Heart left ventricle (tissue), 16 donors: ENCODE measurements at regions not wholly inside any gene's neighbourhood (a gene's known extent, or its start where the extent isn't known, plus 50 kb on each side); places are given as distances from the start of the nearest gene placed in this dataset.

Experiments used
- ATAC-seq, 4 donors: fragments of 200-7000 bp; cut with Tn5 transposase; one replicate each; pipeline ENCODE4 v1.9.1; 2020 to 2022; ENCODE audit warnings: moderate library complexity in 4 of 4, mild to moderate bottlenecking in 3 of 4, moderate number of reproducible peaks in 1 of 4
- DNase-seq, 5 donors: peaks; one replicate each; pipeline ENCODE4 v3.0.0-alpha.2; 2020
- H3K27ac ChIP-seq, 12 donors: fragments of 200-600 bp; sonication (generic) in 4 of 12; one replicate each; pipeline versions ENCODE4 v1.5.0 to v1.8.0; 2016 to 2022; ENCODE audit warnings: mild to moderate bottlenecking in 2 of 12
- H3K27me3 ChIP-seq, 9 donors: fragments of 200-600 bp; sonication (generic) in 2 of 9; one replicate each; pipeline versions ENCODE4 v1.5.1 to v1.8.0; 2016 to 2022; ENCODE audit warnings: mild to moderate bottlenecking in 3 of 9
- H3K36me3 ChIP-seq, 9 donors: fragments of 200-600 bp; sonication (generic) in 2 of 9; one replicate each; pipeline versions ENCODE4 v1.5.0 to v1.8.0; 2018 to 2022; ENCODE audit warnings: mild to moderate bottlenecking in 2 of 9
- H3K4me1 ChIP-seq, 12 donors: fragments of 200-600 bp; sonication (generic) in 4 of 12; one replicate each; pipeline versions ENCODE4 v1.5.0 to v1.8.0; 2016 to 2022; ENCODE audit warnings: mild to moderate bottlenecking in 3 of 12
- H3K4me3 ChIP-seq, 12 donors: fragments of 200-600 bp; sonication (generic) in 4 of 12; one replicate each; pipeline versions ENCODE4 v1.5.0 to v1.8.0; 2017 to 2022; ENCODE audit warnings: mild to moderate bottlenecking in 9 of 12, moderate library complexity in 4 of 12
- H3K9me3 ChIP-seq, 12 donors: fragments of 200-600 bp; sonication (generic) in 4 of 12; one replicate each; pipeline versions ENCODE4 v1.5.0 to v1.8.0; 2016 to 2022; ENCODE audit warnings: mild to moderate bottlenecking in 1 of 12
- CTCF ChIP-seq, 12 donors: fragments of 200-600 bp; sonication (generic) in 4 of 12; IDR thresholded peaks; one replicate each; pipeline versions ENCODE4 v1.5.0 to v1.8.0; 2018 to 2022; ENCODE audit warnings: antibody characterized with exemption in 12 of 12, mild to moderate bottlenecking in 5 of 12
- POLR2A ChIP-seq, 2 donors: fragments of 450-650 bp; IDR thresholded peaks; one replicate each; pipeline ENCODE4 v1.6.1; 2017; ENCODE audit warnings: antibody characterized with exemption in 2 of 2, mild to moderate bottlenecking in 2 of 2, moderate library complexity in 2 of 2
- WGBS, 4 donors: extraction: QIAGEN DNeasy Blood & Tissue Kit in 2 of 4; methylation state at CpG; one replicate each; pipeline versions ENCODE4 v1.1.5 to v1.1.7; 2013 to 2018; 5-methylcytosine and 5-hydroxymethylcytosine counted together
- intact Hi-C, 10 donors: fragments of 100-400 bp; cut with DNase I; formaldehyde crosslinking; loops; one replicate each; pipeline versions ENCODE4 v1.11.1 to v1.14.2; 2022
- donor health status: ischemic (EF 13 %, LVEDD 7.1; RV severe dilation, severe dysfunction).
- donor health status: healthy with polysubstance abuse.
- donor health status: DM: no; HTN: yes; CAD: no.
- donor health status: DM: no; HTN: no; CAD: no.
- donor health status: ischemic (EF 25% LVEDD 6.9; RV normal size, moderate dysfunction).
- donor health status: ischemic (EF 25% LVEDD 5.7; RV mildly dilated, moderate dysfunction).
- donor health status: healthy.
- donor health status: DM: yes; HTN: yes; CAD: no.
- donor health status: ischemic (EF 35%, LVEDD 5.7; RV mildly dilated, moderate dysfunction).
- donor health status: nonischemic (EF 11% LVEDD 7.7; RV severe dilation, severe dysfunction).
- donor health status: DM: yes; HTN: yes; CAD: no.
- donor health status: PGD.
- donor health status: ischemic (EF 29% LVEDD 5.4; RV normal size, mild dysfunction).
- donor health status: nonischemic (EF 23%, LVEDD 6.1; RV moderate dilation, normal function).

- 87 to 94% (median 92%) methylated on average over 9 to 11 of the region's 11 CpGs for WGBS, 4 donors
- Histone ChIP-seq H3K9me3 (peaks cover 0 to 17% (median 0%) of the 10 kb centered on the region in 12 donors), H3K27ac (no peak overlapping the region), H3K27me3 (no peaks in the 10 kb centered on the region), H3K36me3 (no peaks in the 10 kb centered on the region), H3K4me1 (no peaks in the 10 kb centered on the region), H3K4me3 (no peak overlapping the region)
- ATAC-seq (no peak), DNase-seq (no peak)
- no peak for TF ChIP-seq CTCF (IDR thresholded peaks at IDR 0.05)
- no peak for TF ChIP-seq POLR2A (IDR thresholded peaks at IDR 0.05)
- intact Hi-C loops = loop anchor here in 1 of 10 donors (5.0 kb wide), 1 partner anchor 495 kb away; no protein-coding TSS in a partner anchor
Observed at GRCh38 chr5:3237276-3237868, 358.3 kb upstream of the IRX1 start.

GRCh38 chr5:3234566-3234965 lies 361.1 kb upstream of the IRX1 start:
- H3K36me3 ChIP-seq = no peaks in the 10 kb centered on the region
- WGBS, 4 donors = 95 to 97% (median 96%) methylated on average over 9 of the region's 9 CpGs
- DNase-seq = no peak

GRCh38 chr5:3230941-3231340 lies 364.7 kb upstream of the IRX1 start:
- TF ChIP-seq CTCF (IDR thresholded peaks at IDR 0.05) (no peak), POLR2A (IDR thresholded peaks at IDR 0.05) (no peak)
- H3K4me1 ChIP-seq = no peaks in the 10 kb centered on the region
- ATAC-seq = no peak
- peaks cover 0 to 5% (median 0%) of the 10 kb centered on the region in 12 donors for H3K9me3 ChIP-seq
- no peaks in the 10 kb centered on the region for H3K27me3 ChIP-seq
- H3K4me3 ChIP-seq = no peak overlapping the region
- DNase-seq = no peak
- no peaks in the 10 kb centered on the region for H3K36me3 ChIP-seq
- intact Hi-C loops = no loop called here
- 82 to 90% (median 86%) methylated on average over 3 to 10 of the region's 10 CpGs for WGBS, 4 donors
- no peak overlapping the region for H3K27ac ChIP-seq

More at GRCh38 chr5:3234566-3234965, 361.1 kb upstream of the IRX1 start:
- no peaks in the 10 kb centered on the region for H3K4me1 ChIP-seq
- TF ChIP-seq CTCF (IDR thresholded peaks at IDR 0.05) = no peak
- TF ChIP-seq POLR2A (IDR thresholded peaks at IDR 0.05) = no peak
- intact Hi-C loops = no loop called here
- H3K4me3 ChIP-seq = no peak overlapping the region
- peaks cover 0 to 5% (median 0%) of the 10 kb centered on the region in 12 donors for H3K9me3 ChIP-seq
- no peak overlapping the region for H3K27ac ChIP-seq
- no peaks in the 10 kb centered on the region for H3K27me3 ChIP-seq
- no peak for ATAC-seq

GRCh38 chr5:3230254-3230653 lies 365.4 kb upstream of the IRX1 start:
- Histone ChIP-seq H3K36me3 (no peaks in the 10 kb centered on the region), H3K4me1 (no peaks in the 10 kb centered on the region), H3K27me3 (no peaks in the 10 kb centered on the region), H3K9me3 (peaks cover 0 to 5% (median 0%) of the 10 kb centered on the region in 12 donors), H3K27ac (no peak overlapping the region), H3K4me3 (no peak overlapping the region)
- intact Hi-C loops = no loop called here
- WGBS, 4 donors = 77 to 90% (median 84%) methylated on average over 5 of the region's 5 CpGs
- TF ChIP-seq CTCF (IDR thresholded peaks at IDR 0.05) (no peak), POLR2A (IDR thresholded peaks at IDR 0.05) (no peak)
- ATAC-seq = no peak
- DNase-seq = no peak
